Activated naive CD4-positive, alpha-beta T cell (primary cell): ENCODE measurements at regions not wholly inside any gene's neighbourhood (a gene's known extent, or its start where the extent isn't known, plus 50 kb on each side); places are given as distances from the start of the nearest gene placed in this dataset.
"Not testable (repeated sequence)": the region's sequence is repeated elsewhere in the genome, so short reads cannot be mapped to it uniquely, and the experiment has no call there.

ENCODE experiments used
- DNase-seq, 4 experiments: peaks; one replicate each; lab custom pipeline; 2025; lab: John Stamatoyannopoulos, UW

- DNase-seq, result no peak
Observed at GRCh38 chr3:155995525-155996370, 124.6 kb upstream of the KCNAB1 start.

GRCh38 chr3:155996882-155997281, 123.5 kb upstream of the KCNAB1 start:
- no peak for DNase-seq

DNA sequence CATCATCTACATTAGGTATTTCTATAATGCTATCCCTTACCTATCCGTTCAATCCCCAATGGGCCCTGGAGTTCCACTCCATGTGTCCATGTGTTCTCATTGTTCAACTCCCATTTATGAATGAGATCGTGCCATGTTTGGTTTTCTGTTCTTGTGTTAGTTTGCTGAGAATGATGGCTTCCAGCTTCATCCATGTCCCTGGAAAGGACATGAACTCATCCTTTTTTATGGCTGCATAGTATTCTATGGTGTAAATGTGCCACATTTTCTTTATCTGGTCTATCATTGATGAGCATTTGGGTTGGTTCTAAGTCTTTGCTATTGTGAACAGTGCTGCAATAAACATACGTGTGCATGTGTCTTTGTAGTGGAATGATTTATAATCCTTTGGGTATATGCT, 122.2 kb upstream of the KCNAB1 start:
- not testable (repeated sequence) for DNase-seq

GRCh38 chr3:156005736-156006135, 114.6 kb upstream of the KCNAB1 start:
- no peak for DNase-seq

GRCh38 chr3:156010829-156011228, 109.5 kb upstream of the KCNAB1 start:
- no peak for DNase-seq

DNA sequence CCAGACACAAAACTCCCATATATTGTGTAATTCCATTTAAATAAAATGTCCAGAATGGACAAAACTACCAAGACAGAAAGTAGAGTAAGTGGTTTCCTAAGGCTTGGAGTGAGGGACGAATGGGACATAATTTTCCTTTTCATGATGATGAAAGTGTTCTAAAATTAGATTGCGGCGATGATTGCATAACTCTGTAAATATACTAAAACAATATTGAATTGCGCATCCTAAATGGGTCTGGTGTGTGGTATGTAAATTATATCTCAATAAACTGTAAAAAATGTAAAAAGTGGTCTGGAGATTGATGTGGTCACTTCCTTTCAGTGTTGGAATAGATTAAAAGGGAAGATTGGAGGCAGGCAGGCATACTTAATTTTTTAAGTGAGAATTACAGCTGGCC, 105.9 kb upstream of the KCNAB1 start:
- no peak for DNase-seq

- DNase-seq, result no peak
Observed at GRCh38 chr3:156016902-156017301, 103.5 kb upstream of the KCNAB1 start.

DNA sequence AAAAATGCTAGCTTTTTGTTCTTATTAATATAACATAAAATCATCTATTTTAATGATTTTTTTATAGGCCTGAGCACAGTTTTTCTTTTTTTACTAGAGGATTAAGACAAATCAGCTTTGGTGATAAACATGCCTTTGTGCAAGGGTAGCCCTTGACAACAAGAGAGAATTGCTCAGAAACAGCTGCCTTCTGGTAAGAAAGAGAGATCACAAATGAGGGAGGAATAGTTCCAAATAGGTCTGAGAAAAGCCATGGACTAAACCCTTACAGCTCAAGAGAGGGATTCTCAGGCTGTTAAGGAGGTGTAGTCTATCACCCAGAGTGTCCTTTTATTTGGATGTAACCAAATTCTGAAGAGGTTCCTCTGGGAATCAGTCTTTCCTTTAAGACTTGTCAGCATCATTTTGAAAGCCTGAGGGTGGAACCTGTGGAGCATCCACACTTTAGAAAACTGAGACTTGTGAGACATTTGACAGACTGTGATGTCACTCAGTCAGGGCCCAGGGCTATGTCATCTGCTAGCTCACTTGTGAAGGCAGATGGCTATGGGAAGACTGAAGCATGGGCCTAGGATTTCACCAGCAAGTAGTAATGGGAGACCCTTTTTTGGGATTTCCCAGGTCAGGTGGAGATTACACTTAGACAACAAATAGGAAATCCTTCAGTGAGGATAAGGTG, 102.9 kb upstream of the KCNAB1 start:
- DNase-seq, result no peak

DNA sequence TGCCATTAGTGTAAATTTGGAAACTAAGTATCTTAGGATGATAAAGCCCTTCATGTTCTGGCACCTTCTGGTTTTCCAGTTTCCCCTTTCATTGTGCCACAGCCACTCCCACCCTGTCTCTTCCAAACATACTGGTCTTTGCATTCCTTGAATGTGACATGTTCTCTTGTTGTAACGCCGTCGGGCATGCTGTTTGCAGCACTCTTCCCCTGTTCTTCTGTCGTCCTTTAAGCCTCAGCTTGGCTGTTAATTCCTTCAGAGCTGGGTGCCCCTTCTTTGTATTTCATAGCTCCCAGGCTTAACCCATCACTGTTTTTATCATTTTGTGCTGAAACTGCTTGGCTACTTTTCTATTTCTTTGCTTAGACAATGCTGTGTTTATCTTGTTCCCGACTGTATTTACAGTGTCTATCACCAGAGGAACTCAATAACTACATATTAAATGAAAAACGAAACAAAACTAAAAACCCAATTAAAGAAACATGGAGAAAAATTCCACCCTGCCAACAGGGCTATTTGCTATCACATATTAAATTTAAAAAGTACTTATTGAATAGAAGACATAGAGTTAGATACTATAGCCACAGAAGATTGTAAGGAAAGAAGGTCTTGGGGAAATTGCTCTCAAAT, 95.4 kb upstream of the KCNAB1 start:
- no peak for DNase-seq

DNA sequence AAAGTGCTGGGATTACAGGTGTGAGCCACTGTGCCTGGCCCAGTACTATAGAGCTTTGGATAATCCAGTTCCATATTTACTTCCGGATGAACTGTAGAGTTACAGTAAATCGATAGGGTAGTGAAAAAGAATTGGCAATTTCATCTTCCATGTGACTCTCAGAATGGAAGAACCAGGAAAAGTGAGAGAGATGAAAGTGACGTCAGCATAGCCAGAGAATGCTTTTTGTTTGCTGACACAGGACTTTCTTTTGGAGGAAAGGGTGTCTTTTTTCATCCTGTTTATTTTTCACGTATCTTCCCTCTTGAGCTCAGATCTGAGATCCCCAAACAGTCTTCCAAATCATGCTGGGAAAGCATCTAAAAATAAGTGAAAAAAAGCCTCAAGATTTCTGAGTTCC, 91.2 kb upstream of the KCNAB1 start:
- DNase-seq, result no peak

GRCh38 chr3:156030723-156031122, 89.7 kb upstream of the KCNAB1 start:
- no peak for DNase-seq

DNA sequence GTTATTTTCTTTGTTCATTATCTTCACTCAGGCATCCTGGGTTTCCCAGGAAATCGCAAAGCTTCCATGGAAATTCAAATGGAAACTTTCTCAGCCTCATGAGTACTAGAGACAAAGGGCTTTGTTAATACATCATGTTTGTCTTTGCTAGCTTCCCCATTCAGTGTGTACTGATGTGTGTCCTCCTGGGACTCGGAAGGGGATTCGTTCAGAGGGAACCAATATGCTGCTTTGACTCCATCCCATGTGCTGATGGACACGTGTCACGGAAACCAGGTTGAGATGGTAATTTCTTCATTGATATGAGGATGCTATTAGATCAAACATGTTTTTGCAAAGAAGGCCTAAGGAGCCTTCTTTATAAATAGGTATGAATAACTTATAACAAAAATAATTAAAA, 87.0 kb upstream of the KCNAB1 start:
- no peak for DNase-seq

DNA sequence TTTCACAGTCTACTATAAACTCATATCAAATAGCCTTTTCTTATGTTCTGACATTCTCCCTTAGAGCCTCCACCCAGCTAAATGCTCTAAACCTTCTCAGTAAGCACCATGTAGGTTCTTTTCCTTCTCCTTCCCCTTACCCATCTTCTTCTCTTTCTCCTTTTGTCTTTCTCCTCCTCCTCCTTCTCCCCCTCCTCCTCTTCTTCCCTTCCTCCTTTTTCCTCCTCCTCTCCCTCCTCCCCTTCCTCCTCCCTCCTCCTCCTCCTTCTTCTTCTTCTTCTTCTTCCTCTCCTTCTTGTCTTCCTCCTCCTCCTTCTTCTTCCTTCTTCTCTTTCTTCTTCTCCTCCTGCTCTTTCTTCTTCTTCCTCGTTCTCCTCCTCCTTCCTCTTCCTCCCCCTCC, 85.2 kb upstream of the KCNAB1 start:
- no peak for DNase-seq

GRCh38 chr3:156036258-156037053, 83.9 kb upstream of the KCNAB1 start:
- no peak for DNase-seq

DNA sequence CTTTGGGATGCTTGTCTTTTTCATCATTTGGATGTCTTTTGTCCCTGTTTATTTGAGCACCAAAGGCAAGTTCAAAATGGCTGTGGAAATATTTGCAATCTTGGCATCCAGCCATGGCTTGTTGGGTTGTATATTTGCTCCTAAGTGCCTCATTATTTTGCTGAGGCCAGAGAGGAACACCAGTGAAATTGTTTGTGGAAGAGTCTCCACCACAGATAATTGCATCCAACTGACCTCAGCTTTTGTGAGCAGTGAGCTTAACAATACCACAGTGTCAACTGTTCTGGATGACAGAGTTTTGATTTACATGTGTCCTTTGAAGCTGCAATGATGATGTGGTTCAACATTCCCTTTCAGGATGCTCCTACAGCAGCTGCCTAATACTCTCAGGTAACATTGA, 83.0 kb upstream of the KCNAB1 start:
- DNase-seq, result no peak

DNA sequence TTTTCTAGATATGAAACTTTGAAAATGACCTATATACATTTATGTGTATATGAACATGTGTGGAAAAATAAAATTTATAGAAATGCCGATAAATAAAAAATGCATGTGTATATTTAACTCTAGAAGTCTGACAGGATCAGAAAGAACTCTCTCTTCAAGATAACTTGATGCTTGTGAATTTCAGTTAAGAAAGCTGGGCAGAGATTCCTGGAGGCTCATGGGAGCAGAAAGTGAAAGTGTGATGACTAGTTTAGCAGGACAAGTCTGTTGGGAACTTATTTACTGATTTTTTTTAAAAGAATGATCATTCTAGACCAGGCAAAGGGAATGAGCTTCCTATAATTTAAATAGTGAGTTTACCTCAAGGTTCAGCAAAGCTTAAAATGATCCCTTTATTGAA, 81.5 kb upstream of the KCNAB1 start:
- no peak for DNase-seq

GRCh38 chr3:156040041-156040440, 80.3 kb upstream of the KCNAB1 start:
- DNase-seq, result no peak

DNA sequence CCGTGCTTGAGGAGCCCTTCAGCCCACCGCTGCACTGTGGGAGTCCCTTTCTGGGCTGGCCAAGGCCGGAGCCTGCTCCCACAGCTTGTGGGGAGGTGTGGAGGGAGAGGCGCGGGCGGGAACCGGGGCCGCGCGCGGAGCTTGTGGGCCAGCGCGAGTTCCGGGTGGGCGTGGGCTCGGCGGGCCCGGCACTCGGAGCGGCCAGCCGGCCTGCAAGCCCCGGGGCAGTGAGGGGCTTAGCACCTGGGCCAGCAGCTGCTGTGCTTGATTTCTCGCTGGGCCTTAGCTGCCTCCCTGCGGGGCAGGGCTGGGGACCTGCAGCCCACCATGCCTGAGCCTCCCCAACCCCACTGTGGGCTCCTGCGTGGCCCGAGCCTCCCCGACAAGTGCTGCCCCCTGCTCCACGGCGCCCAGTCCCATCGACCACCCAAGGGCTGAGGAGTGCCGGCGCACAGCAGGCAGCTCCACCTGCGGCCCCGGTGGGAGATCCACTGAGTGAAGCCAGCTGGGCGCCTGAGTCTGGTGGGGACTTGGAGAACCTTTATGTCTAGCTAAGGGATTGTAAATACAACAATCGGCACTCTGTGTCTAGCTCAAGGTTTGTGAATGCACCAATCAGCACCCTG, 79.0 kb upstream of the KCNAB1 start:
- DNase-seq, result not testable (repeated sequence)

DNA sequence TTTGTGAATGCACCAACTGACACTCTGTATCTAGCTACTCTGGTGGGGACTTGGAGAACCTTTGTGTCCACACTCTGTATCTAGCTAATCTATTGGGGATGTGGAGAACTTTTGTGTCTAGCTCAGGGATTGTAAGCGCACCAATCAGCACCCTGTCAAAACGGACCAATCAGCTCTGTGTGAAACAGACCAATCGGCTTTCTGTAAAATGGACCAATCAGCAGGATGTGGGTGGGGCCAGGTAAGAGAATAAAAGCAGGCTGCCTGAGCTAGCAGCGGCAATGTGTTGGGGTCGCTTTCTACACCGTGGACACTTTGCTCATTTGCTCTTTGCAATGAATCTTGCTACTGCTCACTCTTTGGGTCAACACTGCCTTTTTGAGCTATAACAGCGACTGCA, 78.5 kb upstream of the KCNAB1 start:
- DNase-seq, result not testable (repeated sequence)

DNA sequence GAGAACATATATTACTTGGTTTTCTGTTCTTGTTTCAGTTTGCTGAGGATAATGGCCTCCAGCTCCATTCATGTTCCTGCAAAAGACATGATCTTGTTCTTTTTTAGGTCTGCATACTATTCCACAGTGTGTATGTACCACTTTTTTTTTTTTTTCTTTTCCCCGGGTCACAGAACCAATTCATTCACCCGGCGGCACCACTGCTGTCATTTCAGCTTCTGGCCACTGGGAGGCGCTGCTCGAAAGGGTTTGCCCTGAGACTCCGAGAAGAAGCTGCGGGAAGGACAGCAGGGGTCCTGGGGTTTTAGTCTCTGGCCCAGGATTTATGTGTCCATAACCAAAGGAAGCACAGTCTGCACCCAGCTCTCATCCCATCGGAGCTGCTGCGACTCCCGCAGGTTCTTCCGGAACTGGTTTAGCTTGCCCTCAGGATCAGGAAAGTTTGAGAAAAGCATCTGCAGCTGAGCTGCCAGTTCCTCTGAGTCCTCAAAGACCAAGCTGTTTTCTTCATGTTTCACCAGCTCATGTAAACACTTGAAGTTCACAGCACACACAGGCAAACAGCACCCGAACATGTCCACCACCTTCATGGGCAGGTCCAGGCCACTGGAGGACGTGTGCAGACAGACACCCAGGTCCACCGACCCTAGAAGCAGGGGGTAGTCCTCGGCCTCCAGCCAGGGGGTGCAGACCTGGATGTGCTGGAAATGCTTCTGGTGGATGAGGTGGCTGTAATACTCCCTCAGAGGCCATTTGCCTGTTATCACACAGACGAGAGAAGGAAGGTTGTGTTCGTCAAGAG, 76.3 kb upstream of the KCNAB1 start:
- peak in 3 of 4 experiments; percentile 11 to 30 (median 28) for DNase-seq

GRCh38 chr3:156044634-156044975, 75.8 kb upstream of the KCNAB1 start:
- DNase-seq, result no peak
